ENCODE measurements at regions not wholly inside any gene's neighbourhood (a gene's known extent, or its start where the extent isn't known, plus 50 kb on each side); places are given as distances from the start of the nearest gene placed in this dataset.

- no peak for DNase-seq
These were observed 740.9 kb upstream of the LRRC4C start for GRCh38 chr11:42200311-42200710.

GRCh38 chr11:42201603-42202148 lies 742.2 kb upstream of the LRRC4C start:
- DNase-seq, result no peak

- no peak for DNase-seq
These were observed 746.1 kb upstream of the LRRC4C start for GRCh38 chr11:42205518-42205917.

- no peak for DNase-seq
These were observed 766.2 kb upstream of the LRRC4C start for GRCh38 chr11:42225664-42226063.

GRCh38 chr11:42232673-42233072 lies 773.2 kb upstream of the LRRC4C start:
- DNase-seq, result no peak

GRCh38 chr11:42234451-42234951 lies 775.0 kb upstream of the LRRC4C start:
- DNase-seq, result no peak

- no peak for DNase-seq
These were observed 778.3 kb upstream of the LRRC4C start for GRCh38 chr11:42237701-42238235.

GRCh38 chr11:42239188-42239587 lies 779.7 kb upstream of the LRRC4C start:
- DNase-seq, result no peak

- DNase-seq, result no peak
These were observed 783.9 kb upstream of the LRRC4C start for GRCh38 chr11:42243385-42243784.

GRCh38 chr11:42244376-42244775 lies 784.9 kb upstream of the LRRC4C start:
- DNase-seq, result no peak

- no peak for DNase-seq
These were observed 789.9 kb upstream of the LRRC4C start for GRCh38 chr11:42249401-42249800.

GRCh38 chr11:42249956-42250355 lies 790.5 kb upstream of the LRRC4C start:
- DNase-seq, result no peak

GRCh38 chr11:42251984-42252383 lies 792.5 kb upstream of the LRRC4C start:
- no peak for DNase-seq

- no peak for DNase-seq
These were observed 793.7 kb upstream of the LRRC4C start for GRCh38 chr11:42253156-42253555.

- DNase-seq, result no peak
These were observed 796.5 kb upstream of the LRRC4C start for GRCh38 chr11:42255906-42256305.

GRCh38 chr11:42257534-42257933 lies 798.1 kb upstream of the LRRC4C start:
- DNase-seq, result no peak

- DNase-seq, result no peak
These were observed 805.6 kb upstream of the LRRC4C start for GRCh38 chr11:42265072-42265471.

- no peak for DNase-seq
These were observed 811.9 kb upstream of the LRRC4C start for GRCh38 chr11:42271306-42271705.

- no peak for DNase-seq
These were observed 814.5 kb upstream of the LRRC4C start for GRCh38 chr11:42273977-42274376.

GRCh38 chr11:42296910-42297309 lies 837.5 kb upstream of the LRRC4C start:
- DNase-seq, result no peak

GRCh38 chr11:42299780-42300179 lies 840.3 kb upstream of the LRRC4C start:
- DNase-seq, result no peak

- DNase-seq, result no peak
These were observed 842.3 kb upstream of the LRRC4C start for GRCh38 chr11:42301777-42302176.

GRCh38 chr11:42311514-42311913 lies 852.1 kb upstream of the LRRC4C start:
- DNase-seq, result no peak

GRCh38 chr11:42311944-42312343 lies 852.5 kb upstream of the LRRC4C start:
- no peak for DNase-seq

- DNase-seq, result no peak
These were observed 855.8 kb upstream of the LRRC4C start for GRCh38 chr11:42315267-42315666.

Measured in right kidney (tissue), 1 donor.